GM12872 (cell line): ENCODE measurements at regions not wholly inside any gene's neighbourhood (a gene's known extent, or its start where the extent isn't known, plus 50 kb on each side); places are given as distances from the start of the nearest gene placed in this dataset.

Experiments used
- CTCF ChIP-seq: IDR thresholded peaks from 3 replicates; pipeline ENCODE4 v1.5.1; 2011; ENCODE audit warnings: low read depth, mild to moderate bottlenecking, low read length, moderate library complexity; ENCODE audit not compliant: insufficient read depth

DNA sequence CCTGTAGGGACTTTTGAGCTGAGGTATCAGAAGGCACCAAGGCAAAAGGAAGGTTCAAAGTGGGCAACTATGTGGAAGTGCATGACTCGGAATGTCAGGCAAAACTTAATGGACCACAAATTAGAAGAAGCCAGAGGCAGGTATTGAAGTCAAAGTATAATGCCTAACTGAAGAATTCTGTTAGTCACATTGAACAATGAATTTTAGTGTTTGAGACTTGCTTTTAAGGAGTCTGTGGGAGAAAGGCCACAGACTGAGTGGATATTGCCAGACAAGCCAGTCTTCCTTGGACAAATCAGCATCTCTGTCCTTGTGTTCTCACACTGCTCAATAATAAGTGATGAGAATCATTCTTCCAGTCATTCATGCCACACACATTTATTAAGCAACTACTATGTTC, 498.9 kb downstream of the STK39 start:
- TF ChIP-seq CTCF = no peak

- TF ChIP-seq CTCF = no peak
Observed at GRCh38 chr2:167745667-167746066, 501.7 kb downstream of the STK39 start.

GRCh38 chr2:167733747-167734146, 513.6 kb downstream of the STK39 start:
- TF ChIP-seq CTCF = no peak

DNA sequence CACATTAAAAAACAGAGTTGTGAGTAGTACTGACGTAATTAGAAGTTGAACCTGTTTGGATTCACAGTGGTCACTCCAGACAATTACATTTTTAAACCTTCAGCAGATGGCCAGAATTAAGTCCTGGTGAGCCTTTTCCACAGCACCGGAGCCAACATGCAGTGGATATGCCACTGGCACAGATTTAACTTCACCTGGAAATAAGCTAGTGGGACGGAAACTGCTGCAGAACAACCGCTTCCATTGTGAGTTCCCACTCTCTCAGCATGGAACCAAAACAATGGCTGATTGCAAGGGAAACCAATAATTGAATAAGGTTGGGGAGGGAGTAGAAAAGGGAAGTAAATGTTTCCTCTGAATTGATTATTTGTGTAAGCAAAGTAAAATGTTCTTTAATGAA, 515.1 kb downstream of the STK39 start:
- TF ChIP-seq CTCF = no peak

DNA sequence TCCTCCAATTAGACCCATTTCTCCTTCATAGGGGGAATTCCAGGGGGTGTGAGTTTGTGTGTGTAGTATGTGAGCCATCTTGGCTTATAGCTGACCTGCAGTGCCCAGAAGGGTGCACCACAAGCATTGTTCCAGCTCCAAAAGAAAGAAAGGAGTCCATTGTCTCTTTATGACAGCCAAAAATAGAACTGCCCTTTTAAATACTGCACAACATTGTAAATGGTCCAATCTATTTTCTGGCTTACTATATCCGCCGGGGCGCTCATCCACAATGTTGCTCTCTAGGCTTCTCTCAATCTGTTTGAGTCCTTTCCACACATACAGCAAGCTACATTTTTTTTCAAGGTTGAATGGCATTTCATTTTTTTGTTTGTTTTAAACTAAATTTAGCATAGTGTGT, 517.5 kb downstream of the STK39 start:
- TF ChIP-seq CTCF = no peak

- no peak for TF ChIP-seq CTCF
Observed at GRCh38 chr2:167726788-167727187, 520.6 kb downstream of the STK39 start.

GRCh38 chr2:167721593-167721992, 525.8 kb downstream of the STK39 start:
- TF ChIP-seq CTCF = no peak

GRCh38 chr2:167719410-167719809, 528.0 kb downstream of the STK39 start:
- no peak for TF ChIP-seq CTCF
